HG02885 (cell line): ENCODE measurements at regions not wholly inside any gene's neighbourhood (a gene's known extent, or its start where the extent isn't known, plus 50 kb on each side); places are given as distances from the start of the nearest gene placed in this dataset.
"Not testable (repeated sequence)": the region's sequence is repeated elsewhere in the genome, so short reads cannot be mapped to it uniquely, and the experiment has no call there.

ENCODE experiments used
- ATAC-seq: cut with Tn5 transposase; IDR thresholded peaks from one replicate; pipeline ENCODE4 v1.9.1; 2021; ENCODE audit warnings: mild to moderate bottlenecking; ENCODE audit not compliant: unreplicated experiment, poor library complexity

GRCh38 chr12:92261071-92261470 lies 115.4 kb upstream of the BTG1 start:
- no peak for ATAC-seq

GRCh38 chr12:92259696-92260251 lies 114.1 kb upstream of the BTG1 start:
- ATAC-seq, result no peak

DNA sequence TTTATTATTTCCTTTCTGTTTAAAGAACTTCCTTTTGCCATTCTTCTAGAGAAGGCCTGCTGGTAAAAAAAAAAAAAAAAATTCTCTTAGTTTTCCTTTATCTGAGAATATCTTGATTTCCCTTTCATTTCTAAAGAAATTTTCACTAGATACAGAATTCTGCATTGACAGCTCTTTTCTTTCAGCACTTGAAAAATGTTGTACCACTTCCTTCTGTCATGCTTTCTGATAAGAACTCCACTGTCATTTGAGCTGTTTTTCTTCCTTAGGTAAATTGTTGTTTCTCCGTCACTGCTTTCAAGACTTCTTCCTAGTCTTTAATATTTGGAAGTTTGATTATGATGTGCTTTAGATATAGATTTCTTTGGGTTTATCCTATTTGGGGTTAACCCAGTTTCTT lies 113.6 kb upstream of the BTG1 start:
- ATAC-seq, result no peak

DNA sequence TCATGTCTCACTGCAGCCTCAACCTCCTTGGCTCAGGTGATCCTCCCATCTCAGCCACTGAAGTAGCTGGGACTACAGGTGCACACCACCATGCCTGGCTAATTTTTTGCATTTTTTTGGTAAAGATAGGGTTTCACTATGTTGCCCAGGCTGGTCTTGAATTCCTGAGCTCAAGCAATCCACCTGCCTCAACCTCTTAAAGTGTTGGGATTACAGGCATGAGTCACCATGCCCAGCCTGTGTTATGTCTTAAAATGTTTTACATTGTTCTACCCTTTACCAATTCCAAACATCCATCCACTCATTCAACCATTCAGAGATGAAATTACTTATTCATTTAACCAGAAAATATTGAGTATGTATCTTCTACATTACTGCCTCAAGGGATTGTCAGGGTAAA lies 111.6 kb upstream of the BTG1 start:
- ATAC-seq, result no peak

- ATAC-seq, result no peak
Observed at GRCh38 chr12:92255741-92256140, 110.1 kb upstream of the BTG1 start.

- no peak for ATAC-seq
Observed at GRCh38 chr12:92253301-92253700, 107.7 kb upstream of the BTG1 start.

GRCh38 chr12:92248977-92249376 lies 103.3 kb upstream of the BTG1 start:
- ATAC-seq, result no peak

GRCh38 chr12:92244036-92244435 lies 98.4 kb upstream of the BTG1 start:
- ATAC-seq, result no peak

DNA sequence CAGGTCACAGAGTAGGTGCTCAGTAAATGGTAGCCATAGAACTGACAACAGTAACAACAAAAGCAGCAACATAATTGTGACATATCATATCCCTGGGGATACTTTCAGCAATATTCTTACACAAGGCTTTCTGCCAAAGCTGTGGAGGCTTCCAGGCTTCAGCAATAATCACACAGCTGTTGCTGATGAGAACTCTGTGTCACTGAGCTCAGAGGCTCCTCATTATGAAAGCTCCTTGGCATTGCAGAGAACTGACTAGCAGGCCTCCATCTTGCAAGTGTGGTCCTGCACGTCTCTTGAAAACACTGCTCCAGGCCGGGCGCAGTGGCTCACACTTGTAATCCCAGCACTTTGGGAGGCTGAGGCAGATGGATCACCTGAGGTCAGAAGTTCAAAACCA lies 97.3 kb upstream of the BTG1 start:
- no peak for ATAC-seq

DNA sequence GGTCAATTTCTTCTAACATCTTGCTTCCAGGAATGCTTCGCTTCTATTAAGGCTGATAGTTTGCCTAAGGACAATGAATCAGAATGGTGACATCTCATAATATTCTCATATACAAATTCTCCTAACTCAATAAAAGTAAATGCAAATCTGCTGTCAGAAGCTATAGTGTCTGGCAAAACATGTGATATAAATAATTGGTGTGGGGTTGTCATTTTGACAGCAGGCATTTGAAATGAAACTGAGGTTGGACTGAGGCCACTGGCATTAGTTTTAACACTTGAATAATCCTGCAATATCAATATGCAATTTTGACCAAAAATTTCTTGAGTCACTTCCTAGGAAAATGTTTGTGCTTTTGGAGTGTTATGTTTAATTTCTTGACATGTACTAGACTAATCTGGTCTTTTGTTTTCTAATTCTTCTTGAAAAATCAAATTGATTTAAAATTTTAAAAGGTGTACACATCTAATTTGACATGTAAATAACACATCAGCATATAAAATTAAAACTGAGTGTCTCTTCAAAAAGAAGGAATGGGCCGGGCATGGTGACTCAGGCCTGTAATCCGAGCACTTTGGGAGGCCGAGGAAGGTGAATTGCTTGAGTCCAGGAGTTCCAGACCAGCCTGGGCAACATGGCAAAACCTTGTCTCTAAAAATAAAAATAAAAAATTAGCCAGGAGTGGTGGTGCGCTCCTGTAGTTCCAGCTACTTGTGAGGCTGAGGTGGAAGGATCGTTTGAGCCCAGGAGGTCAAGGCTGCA lies 92.3 kb upstream of the BTG1 start:
- no peak for ATAC-seq

GRCh38 chr12:92237262-92237661 lies 91.6 kb upstream of the BTG1 start:
- ATAC-seq, result no peak

DNA sequence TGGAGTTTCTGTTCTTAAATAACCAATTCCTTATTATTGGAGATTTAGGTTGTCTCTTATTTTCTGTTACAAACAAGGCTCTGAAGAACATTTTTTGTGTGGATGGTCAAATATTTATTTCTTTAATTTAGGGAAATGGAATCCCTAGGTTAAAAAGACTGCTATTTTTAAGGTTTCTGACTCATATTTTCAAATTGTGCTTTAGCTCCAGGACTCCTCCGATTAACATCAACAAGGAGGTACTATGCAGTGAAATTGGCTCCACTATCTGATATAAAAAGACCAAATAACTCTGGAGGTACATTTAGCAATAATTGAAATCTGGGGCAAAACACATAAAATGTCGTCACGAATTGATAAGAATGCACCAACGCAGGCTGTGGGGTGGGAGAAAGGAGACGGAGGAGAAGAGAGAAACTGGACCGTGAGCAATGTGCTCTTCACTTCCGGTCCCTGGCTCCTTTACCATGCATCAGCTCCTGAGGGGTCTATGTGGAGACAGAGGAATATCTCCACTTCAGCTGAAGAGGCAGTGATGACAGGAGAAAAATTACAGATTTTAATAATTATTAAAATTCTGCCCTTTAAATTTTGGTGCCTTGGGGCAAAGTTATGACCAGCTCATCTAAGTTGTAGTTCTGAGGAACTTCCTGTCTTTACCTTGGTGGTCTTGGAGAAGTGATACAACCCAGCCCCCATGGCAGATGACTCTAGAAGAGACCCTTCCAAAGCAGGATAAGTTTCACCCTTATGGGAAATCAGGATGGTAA lies 90.2 kb upstream of the BTG1 start:
- no peak for ATAC-seq

- ATAC-seq, result no peak
Observed at GRCh38 chr12:92234533-92234932, 88.9 kb upstream of the BTG1 start.

GRCh38 chr12:92233346-92234015 lies 87.8 kb upstream of the BTG1 start:
- no peak for ATAC-seq

DNA sequence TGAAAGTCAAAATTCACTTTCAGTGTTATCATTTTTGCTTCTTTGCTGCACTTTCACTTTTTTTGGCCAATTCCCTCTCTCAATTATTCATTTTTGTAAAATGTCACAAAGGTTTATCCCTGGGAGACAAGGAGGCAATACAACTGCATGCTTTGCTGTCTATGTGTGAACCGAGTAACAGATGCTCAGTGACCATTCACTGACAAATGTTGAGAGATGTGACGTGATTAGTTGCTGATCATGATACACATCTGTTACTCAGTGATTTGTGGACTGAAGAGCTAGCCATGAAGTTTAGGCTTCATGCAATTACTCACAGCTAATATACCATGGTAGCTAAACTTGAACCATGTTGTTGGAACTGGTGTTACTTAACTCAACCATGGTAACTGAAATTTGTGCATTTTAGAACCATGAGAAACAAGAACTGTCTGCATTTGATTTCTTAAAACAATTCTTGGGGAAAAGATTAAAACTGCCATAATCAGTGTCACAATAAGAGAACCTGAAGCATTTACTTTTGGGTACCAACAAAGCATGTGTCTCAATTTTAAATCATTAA lies 86.8 kb upstream of the BTG1 start:
- ATAC-seq, result not testable (repeated sequence)

DNA sequence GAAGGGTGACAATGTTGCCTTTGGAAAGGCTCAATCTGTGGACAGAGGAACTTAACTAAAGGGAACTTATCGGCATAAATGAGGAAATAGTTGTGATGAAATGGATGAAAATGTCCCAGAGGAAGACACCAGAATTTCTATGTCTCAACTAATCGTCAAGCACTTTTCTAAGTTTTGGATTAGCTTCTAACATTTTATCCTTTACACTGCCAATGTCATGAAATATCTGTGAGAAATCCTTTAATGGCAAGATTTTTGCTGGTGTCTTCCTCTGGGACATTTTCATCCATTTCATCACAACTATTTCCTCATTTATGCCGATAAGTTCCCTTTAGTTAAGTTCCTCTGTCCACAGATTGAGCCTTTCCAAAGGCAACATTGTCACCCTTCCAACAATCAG lies 86.3 kb upstream of the BTG1 start:
- not testable (repeated sequence) for ATAC-seq

GRCh38 chr12:92231532-92231931 lies 85.9 kb upstream of the BTG1 start:
- not testable (repeated sequence) for ATAC-seq

DNA sequence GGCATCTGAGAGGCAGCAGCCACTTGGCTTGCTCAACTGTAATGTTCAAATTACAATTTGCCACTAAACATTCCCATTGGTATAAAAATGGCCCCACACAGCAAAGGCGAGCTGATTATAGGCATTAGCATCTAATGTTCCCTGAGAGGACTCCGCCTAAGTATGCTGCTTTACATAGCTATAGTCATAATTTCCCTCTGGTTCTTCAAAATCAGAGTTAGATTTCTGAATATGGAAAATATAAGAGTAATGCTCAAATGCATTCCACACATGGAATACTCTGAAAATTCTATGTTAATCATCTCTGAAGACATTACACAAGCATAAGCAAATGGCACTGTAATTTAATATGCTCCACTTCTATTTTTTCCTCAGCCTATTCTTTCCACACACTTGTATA lies 83.7 kb upstream of the BTG1 start:
- ATAC-seq, result no peak

GRCh38 chr12:92226961-92227360 lies 81.3 kb upstream of the BTG1 start:
- ATAC-seq, result no peak

DNA sequence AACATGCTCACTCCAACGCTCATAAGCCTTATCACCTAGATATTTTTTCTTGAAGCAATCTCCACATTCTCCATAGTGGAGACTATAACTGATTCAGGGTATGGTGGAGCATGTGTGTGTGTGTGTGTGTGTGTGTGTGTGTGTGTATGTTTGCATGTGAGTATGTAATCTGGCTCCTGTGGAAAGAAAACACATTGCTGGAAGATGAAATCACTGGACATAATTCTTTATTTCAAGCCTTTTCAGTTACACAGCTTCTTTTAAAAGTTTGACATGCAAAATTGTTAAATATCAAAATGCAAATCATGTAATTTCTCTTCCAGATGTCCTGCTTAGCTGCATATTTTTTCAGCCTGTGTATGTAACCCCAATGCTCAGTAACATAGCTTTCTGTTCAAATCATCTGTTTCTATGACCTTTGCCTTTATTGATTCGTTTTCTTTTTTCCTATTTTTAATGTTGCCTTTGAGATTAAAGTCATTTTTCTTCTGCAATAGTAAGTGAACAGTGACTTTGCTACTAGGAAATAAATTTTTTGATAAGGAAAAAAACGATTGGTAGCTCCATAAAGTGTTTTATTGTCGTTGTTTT lies 80.5 kb upstream of the BTG1 start:
- ATAC-seq, result no peak
